Testis (tissue), 2 donors: ENCODE measurements at regions not wholly inside any gene's neighbourhood (a gene's known extent, or its start where the extent isn't known, plus 50 kb on each side); places are given as distances from the start of the nearest gene placed in this dataset.

Source experiments
- POLR2A ChIP-seq: fragments of 450-650 bp; IDR thresholded peaks from one replicate; pipeline ENCODE4 v1.6.1; 2017; ENCODE audit warnings: antibody characterized with exemption, mild to moderate bottlenecking, moderate library complexity
- TF ChIP-seq, protein P1 (sequence below), 3 experiments: fragments of 450-650 bp in 2 of 3; fragments of 200-600 bp in 1 of 3; sonication (generic) in 1 of 3; IDR thresholded peaks; one replicate each; pipeline ENCODE4 v1.5.1; 2016 to 2019; ENCODE audit warnings: antibody characterized with exemption in 3 of 3, mild to moderate bottlenecking in 2 of 3, moderate library complexity in 1 of 3

DNA sequence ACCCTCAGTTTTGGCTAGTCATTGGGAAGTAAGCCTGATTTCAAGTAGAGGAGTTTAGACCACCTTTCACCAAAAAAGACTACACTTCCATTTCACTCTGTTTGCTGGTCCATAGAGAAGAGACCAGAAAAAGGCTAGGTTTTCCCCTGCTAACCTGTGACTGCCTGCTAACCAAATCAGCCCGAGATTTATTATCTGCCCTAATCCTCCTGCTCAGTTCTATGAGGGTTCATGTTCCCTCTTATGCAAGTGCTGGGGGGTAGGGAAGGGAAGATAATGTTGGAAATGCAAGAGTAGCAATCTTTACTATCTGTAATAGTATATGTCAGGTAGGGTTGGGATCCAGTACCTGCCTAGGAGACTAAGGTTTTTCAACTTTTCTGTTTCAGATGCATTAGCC is 51.6 kb upstream of the CCNG1 start:
- TF ChIP-seq, protein P1, sequence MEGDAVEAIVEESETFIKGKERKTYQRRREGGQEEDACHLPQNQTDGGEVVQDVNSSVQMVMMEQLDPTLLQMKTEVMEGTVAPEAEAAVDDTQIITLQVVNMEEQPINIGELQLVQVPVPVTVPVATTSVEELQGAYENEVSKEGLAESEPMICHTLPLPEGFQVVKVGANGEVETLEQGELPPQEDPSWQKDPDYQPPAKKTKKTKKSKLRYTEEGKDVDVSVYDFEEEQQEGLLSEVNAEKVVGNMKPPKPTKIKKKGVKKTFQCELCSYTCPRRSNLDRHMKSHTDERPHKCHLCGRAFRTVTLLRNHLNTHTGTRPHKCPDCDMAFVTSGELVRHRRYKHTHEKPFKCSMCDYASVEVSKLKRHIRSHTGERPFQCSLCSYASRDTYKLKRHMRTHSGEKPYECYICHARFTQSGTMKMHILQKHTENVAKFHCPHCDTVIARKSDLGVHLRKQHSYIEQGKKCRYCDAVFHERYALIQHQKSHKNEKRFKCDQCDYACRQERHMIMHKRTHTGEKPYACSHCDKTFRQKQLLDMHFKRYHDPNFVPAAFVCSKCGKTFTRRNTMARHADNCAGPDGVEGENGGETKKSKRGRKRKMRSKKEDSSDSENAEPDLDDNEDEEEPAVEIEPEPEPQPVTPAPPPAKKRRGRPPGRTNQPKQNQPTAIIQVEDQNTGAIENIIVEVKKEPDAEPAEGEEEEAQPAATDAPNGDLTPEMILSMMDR (IDR thresholded peaks at IDR 0.05), result no peak
- TF ChIP-seq POLR2A, result no peak
